GM21447 (cell line): ENCODE measurements at regions not wholly inside any gene's neighbourhood (a gene's known extent, or its start where the extent isn't known, plus 50 kb on each side); places are given as distances from the start of the nearest gene placed in this dataset.

Experiments
- ATAC-seq: cut with Tn5 transposase; IDR thresholded peaks from one replicate; pipeline ENCODE4 v1.9.1; 2021; ENCODE audit not compliant: unreplicated experiment

DNA sequence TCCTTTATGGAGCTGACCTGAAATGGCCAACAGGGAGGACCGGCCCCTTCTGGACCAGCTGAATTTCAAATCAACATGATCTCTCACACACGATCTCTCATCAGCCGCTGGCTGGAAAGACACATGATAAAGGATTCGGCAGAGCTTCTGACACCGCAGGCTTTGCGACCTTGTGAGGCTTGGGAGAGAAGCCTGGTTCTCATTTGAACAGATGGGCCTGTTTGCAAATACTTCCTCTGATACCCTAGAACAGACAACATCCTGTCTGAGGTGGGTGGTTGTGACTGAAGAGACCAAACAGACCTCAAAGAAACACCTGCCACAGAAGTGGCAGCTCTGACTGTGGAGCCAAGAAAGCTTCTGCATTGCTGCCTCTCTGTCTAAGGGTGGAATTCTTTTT is 77.9 kb upstream of the SDK2 start:
- no peak for ATAC-seq

DNA sequence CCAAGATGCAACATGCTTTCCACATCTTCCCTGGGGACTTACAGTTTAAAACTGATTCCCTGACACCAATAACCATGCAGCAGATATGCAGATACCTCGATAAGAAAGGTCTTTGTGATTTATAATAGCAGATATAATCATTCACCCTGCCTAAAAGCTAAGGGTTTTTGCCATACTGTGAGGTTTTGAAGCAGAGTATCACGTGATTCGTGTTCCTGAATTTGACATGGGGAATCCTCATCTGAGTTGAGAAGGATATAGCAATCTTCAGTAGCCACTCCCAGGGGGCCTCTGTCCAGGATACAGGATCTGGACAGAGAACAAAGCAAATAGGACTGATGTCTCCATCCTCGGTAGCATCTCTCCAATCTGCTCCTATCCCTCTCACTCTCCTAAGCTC is 79.1 kb upstream of the SDK2 start:
- ATAC-seq: no peak

DNA sequence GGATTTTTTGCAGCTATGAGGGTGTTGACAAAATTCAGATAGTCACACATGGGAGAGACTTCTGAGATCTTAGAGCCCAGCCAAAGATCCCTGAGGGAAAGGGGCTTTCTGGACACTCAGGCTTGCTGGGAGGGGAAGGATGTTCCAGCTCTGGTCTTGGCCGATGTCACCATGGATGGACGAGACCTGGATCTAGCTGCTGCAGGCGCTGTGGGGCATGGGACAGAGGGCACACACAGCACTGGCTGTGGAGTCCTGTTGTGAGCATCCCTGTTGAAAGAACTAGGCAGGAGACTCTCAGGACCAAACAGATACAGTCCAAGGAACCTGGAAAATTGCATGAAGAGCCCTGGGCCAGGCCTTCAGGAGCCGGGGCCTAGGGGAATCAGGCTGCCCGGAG is 80.1 kb upstream of the SDK2 start:
- no peak for ATAC-seq

DNA sequence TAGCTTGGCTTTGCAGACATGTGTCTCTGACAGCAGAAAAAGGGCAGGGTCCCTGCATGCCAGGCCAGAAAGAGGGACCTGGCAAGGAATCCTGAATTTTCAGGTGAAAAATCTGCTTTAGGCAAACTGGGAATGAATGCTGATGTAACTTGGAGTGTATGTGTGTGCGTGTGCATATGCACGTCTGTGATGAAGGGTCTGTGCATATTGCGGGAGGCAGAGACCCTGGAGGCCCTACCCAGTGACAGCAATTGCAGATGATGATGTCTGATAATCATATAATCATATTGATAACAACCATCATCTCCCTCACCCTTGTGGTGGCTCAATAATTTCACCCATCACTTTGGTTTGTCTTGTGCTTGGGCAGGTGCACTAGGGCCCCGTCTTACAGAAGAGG is 80.7 kb upstream of the SDK2 start:
- ATAC-seq: no peak

DNA sequence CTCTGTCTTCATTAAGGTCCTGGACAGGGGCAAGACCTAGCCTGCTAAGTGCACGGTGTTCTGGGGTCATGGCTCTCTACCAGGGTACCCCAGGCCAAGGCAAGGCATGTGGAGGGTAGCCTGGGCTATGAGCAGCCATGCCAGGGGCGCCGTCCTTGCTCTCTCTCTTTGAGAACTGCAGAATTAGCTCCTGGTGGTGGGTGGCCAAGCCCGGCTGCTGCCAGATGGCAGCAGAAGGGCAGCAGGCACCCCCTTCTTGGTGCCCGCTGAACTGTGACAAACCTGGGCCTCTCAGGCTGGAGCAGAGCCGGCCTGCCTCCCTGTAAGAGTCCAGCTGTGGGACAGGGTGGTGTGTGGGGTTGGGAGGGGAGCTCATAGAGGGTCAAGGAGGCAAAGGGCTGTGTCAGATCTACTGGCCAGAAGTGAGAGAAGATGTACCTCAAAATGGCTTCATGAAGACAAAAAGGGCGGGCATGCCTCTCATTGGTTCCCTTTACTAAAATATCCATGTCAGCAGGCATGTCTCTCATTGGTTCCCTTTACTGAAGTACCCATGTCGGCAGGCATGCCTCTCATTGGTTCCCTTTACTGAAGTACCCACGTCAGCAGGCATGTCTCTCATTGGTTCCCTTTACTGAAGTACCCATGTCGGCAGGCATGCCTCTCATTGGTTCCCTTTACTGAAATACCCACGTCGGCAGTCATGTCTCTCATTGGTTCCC is 81.7 kb upstream of the SDK2 start:
- no peak for ATAC-seq

DNA sequence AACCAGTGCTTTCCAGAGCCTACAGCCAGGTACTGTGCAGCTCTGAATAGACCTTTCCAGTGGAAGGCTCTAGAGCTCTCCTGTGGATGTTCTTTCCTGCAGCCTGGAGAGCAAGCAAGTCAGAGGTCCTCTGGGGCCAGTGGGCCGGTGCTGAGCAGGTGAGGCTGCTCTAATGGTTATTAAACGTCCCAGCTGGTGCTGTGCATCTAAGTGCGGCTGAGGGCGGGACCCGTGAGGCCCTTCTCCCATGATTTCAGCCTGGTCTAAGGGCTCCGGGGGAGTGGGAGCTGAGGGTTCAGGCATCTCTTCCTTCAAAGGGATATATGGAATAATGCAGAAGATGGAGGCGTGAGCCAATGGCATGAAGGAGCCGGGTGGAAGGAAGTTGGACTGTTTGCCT is 83.7 kb upstream of the SDK2 start:
- ATAC-seq: no peak

DNA sequence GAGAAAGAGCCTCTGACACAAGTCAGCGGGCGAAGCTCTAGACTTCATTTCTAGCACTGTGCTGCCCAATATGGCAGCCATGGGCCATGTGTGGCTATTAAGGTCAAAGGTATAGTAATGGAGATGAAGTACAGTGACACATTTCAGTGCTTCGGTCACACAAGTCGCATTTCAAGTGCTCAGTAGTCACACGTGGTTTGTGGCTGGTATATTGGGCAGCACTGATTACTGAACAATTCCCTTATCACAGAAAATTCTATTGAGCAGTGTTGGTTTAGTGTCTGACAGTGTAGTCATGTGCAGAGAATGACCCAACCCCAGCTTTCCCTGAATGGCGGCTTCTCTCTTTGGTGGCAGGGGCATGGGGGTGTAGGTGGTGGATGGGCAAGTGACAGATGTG is 84.9 kb upstream of the SDK2 start:
- ATAC-seq: no peak

DNA sequence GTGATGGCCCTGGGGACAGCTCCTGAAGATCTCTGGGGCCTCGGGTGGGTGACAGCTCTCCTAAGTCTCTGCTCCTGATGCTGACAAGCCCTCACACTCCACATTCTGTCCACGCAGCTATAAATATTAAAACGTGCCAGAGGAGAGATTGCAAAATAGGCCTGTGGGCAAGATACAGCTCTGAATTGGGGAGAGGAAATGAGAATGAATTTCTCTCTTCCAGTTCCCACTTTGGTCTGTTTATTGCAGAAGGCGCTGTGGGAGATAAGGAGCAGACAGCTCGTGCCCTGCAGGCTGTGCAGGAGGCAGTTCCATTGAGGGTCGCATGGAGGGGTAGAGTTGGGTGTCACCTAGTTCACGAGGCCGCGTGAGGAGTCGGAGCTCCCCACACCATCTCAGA is 87.5 kb upstream of the SDK2 start:
- no peak for ATAC-seq

DNA sequence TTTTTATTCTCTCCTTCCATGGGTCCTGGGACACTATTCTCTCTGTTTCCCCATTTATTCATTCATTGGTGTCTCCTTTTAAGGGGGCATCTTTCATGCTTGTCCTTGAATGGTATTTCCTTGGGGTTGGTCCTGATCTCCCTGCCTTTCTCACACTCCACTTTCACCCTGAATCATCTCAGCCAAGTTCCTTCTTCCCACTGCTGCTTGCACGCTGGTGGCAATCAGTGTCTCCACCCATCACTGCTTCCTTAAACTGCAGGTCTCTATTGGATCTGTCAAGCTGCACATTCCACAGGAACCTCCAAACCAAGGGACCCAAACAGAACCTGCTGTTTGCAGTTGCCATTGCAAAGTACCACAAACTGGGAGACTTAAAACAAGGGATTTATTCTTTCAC is 89.3 kb upstream of the SDK2 start:
- no peak for ATAC-seq

DNA sequence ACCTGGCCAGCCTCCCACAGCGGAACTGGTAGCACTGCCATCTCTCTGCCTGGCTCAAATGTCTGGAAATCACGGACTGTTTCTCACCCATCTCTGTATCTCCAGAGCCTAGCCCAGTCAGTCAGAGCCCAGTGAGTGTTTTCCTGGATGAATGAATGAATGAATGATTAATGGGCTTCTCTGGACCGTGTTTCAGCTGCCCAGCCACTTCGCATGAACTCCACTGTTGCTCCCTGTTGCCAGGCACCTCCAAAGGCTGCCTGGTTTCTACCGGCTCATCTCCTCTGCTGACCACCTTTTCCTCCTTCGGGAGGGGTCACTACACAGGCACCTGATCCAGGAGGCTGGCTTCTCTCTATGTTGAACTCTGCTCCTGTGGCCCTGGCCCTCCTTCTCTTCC is 91.0 kb upstream of the SDK2 start:
- ATAC-seq: no peak

DNA sequence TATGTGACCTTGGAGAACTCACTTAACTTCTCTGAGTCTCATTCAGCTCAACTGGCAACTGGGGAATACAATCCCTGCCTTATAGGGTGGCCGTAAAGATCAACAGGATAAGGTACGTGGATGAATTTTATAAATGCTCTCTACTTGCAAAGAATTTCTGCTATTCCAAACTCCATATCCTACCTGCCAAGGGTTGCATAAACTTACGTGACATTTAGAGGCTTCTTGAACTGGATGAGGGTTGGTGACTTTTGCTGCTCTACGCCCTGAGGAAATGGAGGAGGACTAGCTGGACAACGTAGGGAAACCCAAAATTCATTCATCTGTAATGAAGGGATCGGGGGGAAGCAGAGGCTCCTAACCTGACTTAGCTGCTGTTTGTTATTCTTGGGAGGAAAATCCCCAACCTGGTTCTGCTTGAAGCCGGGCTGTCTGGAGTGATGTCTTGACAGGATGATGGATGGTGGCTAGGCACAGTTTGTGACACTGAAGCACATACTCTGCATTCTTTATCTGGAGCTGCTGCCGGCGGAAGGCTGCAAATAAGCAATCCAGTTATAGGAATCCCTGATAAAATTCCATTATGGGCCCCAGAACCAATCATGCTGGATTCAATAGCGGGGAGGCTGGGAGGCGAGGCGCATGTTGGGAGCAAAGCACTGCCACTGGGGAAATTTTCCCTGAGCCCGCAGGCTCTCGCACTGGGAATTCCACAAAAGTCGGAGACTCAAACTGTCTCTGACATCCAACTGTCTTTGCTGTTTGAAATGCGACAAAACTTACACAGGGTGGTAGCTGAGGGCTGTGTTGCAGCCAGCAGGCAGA is 94.7 kb upstream of the SDK2 start:
- no peak for ATAC-seq

DNA sequence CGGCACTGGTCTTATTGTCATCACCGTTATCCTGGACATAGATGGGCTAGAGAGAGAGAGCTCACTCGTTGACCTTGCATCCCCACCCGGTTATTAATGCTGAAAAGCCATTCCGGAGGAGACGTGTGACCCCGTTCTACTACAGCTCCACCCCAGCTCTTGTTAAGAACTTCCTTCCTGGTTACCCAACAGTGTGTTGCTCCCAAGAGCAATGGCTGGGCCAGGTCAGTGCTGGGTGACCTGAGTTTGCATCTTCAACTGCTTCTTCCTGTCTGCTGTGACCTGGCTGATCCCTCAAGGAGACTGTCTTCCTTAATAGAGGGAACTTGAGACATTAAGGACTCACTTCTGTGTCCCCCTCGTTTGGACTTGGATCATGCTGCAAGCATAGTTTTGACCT is 96.1 kb upstream of the SDK2 start:
- ATAC-seq: no peak

DNA sequence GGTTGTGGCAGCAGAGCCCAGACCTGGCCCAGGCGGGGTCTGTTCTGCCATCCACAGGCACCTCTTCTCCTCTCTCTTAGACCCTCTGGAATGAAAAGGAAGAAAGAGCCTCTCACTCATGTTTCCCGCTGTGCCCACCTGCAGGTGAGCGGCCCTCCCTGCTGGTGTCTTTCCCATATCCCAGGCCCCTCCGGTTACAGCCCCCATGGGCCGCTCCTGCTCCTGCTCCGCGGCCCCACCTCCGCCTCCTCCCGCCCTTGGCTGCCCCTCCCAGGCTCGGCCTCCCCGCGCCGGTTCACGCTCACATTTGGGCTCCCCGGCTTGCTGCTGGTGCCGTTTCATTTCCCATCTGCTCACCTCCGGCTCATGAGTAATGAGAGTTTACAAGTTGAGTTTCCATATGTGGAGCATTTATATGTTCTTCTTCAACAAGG is 98.7 kb upstream of the SDK2 start:
- no peak for ATAC-seq

DNA sequence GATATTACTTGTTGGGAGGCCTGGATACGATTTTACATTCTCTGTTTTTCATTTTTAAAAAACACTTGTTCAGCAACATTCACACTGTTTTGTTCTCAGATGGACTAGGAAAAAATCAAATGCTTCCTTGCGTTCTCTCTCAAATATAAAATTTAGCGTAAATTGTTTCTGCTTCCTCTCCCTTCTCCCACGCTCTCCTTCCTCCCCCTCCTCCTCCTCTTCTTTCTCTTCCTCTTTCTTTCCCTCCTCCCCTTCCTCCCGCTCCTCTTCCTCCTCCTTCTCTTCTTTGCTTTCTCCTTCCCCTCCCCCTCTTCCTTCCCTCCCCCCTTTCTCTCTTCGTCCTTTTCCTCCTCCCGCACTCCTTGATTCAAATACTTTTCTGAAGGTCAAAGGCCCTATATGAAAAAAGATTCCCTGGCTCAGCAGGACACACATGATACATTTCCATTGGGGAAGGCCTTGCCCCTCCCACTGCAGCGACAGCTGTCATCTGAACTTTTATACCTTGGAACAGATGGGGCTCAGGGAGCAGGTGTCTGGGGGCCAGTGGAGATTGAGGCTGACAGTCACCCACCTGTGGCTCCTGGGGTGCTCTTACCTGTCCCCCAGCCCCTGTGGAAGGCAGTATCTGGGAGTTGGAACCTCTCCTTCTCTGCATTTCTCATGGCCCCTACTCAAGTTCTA is 99.4 kb upstream of the SDK2 start:
- ATAC-seq: no peak

DNA sequence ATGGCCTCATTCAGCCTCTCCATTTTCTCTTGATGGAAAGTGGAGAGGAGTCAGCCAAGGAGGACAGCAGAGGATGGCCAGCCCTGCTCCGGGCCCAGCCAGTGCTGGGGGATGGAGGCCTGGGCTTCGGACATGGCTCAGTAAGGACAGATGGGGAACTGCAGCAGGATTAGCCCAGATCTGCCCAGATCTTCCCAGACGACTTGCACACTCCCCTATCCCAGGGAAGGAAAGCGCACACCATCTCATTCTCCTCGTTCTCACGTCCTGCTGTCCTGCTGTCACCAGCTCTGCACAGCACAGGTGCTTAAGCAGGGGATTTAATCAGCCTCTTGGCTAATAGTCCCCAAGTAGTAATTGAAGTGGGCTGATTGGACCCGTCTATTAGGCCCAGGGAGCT is 100.2 kb upstream of the SDK2 start:
- no peak for ATAC-seq

DNA sequence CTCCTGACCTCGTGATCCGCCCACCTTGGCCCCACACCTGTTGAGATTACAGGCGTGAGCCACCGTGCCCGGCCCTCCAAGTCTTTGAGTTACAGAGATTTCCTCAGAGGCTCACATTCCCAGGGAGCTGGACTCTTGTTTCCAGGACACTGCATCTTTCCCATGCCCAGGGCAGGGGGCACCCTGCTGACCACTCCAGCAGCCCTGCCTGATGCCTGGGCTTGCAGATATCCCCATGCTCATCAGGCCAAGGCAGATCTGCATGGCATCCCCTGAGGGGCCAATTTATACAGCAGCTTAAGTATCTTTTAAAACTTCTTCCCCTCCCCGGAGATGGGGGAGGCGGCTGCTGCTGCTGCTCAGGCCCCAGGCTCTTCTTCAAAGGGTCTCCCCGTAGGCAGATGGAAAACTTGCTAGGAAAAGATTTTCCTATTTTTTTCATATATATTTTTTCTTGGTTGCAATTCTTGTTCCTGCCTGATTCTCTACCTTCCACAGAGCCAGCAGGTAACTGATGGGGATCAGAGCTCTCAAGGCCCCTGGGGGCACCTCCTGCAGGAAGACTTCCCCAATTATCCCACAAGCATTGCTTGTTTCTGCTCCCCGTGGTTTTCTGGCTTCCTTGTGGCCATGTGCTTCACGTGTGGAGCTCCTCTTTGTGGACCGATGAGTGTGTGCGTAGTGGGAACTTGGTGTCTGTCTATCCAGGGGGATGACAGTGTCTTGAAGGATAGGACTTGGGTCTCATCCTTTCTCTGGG is 102.2 kb upstream of the SDK2 start:
- no peak for ATAC-seq

DNA sequence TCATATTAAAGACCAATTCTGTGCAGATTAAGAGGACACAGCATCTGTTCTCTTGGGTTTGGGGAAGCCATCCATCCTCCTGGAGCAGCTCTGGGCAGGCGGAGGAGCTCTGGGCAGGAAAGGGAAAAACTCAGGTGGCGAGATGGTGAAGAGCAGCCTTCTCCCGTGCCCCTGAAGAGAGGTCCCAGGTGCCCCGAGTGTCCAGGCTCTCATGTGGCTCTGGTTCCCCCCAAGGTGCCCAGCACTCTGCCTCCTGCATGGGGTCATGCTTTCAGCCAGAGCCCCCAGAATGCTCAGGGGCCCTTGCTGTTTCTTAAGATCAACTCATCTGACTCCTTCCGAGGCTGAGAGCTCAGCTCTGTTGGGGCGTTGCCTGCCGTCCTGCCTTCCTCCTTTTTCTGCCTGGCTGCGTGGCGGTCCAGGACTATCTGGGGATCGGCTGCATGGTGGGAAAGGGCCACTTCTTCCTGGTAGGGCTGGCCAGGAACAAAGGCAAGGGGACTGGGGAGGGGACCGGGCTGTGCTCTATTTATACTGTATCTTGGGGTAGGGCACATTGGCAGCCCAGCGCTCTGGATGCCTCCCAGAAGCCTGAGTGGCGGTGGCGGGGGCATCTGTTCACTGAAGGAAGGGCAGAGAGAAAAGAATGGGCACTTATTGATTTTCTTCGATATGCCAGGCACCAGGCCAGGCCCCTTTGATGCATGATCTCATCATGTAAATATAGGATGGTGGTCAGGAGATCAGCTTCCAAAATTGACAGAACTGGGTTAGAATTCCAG is 103.2 kb upstream of the SDK2 start:
- ATAC-seq: no peak

DNA sequence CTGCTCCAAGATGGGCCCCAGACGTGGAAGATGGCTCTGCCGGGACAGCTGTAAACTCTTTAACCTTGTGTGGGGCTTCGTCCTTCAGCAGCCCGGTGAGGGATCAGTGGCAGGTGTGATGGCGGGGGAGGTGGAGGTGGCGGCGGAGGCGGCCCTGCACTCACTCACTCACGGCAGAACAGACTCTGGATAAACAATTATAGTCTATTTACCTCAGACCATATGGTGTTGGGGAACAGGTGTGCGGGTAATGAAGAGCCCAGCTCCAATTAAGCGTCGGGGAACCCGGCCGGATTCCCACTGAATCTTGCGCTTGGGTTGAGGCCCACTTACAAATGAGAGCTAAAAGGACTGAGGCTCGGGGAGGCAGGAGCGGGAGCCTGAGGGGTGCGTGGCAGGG is 104.3 kb upstream of the SDK2 start:
- ATAC-seq: no peak

DNA sequence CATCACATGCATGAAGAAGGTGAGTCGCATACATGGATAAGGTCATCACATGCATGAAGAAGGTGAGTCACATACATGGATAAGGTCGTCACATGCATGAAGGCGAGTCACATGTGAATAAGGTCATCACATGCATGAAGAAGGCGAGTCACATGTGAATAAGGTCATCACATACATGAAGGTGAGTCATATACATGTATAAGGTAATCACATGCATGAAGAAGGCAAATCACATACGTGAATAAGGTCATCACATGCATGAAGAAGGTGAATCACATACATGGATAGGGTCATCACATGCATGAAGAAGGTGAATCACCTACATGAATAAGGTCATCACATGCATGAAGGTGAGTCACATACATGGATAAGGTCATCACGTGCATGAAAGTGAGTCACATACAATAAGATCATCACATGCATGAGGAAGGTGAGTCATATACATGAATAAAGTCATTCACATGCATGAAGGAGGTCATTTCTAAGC is 105.1 kb upstream of the SDK2 start:
- no peak for ATAC-seq

DNA sequence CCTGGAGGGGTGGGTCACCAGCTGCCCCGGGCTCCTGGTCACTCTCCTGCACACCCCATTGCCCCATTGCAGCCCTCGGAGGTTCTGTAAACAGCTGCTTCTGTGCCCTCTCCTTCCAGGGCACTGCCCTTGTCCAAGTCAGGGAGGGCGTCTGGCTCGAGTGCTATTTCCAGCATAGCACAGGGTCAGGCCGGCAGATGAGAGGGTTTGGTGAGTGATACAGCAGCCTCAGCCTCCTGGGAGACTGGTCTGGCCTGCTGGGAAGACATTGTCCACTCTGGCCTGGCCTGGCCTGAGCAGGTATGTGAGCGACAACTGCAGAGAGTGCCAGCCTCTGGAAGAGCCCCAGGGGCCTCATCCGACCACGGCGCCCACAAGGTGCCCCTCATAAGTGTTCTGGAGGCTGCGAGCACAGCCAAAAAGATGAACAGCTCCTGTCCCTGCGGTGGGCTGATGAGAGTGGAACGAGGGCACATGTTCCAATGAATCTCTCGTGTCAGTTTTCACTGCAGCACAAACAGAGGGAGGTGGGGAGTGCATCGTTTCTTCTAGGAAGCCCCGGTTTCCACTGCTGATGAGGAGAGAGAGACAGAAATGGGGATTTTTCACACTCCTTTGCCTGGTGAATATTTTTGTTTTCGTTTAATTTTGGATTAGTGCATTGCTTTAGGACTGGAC is 105.8 kb upstream of the SDK2 start:
- no peak for ATAC-seq
